ENCODE measurements at regions not wholly inside any gene's neighbourhood (a gene's known extent, or its start where the extent isn't known, plus 50 kb on each side); places are given as distances from the start of the nearest gene placed in this dataset.

DNA sequence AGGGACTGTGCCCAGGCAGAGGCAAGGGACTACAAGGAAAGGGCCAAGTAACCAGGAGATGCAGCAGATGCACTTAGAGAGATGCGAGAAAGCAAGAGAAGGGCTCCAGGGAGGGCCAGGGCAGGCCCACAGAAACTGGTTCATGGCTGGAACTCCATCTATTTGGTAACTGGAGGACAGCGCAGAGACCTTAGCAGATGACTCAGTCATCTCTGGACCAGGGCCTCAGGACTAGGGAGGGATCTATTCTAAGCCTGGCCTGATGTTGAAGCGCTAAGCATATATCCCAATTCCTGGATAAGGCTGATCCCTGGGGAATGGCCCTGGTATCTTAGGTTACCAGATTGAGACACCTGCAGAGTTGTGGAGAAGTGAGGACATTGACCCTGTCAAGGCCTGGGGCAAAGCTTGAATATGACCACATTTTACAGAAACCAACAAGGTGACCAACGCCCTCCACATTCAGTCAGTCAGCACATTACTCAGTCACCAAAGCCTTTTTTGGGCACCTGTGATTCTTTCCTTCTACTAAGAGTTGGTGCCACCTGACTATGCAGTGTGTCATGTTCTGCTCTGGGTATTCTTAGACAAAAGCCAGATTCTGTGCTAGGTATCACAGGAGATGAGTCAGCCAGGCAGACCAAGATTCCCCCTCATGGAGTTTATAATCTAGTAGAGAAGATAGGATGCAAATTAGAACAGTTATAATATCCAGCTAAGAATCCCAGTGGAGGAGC lies 68.4 kb upstream of the SLCO3A1 start:
- TF ChIP-seq, protein P1, sequence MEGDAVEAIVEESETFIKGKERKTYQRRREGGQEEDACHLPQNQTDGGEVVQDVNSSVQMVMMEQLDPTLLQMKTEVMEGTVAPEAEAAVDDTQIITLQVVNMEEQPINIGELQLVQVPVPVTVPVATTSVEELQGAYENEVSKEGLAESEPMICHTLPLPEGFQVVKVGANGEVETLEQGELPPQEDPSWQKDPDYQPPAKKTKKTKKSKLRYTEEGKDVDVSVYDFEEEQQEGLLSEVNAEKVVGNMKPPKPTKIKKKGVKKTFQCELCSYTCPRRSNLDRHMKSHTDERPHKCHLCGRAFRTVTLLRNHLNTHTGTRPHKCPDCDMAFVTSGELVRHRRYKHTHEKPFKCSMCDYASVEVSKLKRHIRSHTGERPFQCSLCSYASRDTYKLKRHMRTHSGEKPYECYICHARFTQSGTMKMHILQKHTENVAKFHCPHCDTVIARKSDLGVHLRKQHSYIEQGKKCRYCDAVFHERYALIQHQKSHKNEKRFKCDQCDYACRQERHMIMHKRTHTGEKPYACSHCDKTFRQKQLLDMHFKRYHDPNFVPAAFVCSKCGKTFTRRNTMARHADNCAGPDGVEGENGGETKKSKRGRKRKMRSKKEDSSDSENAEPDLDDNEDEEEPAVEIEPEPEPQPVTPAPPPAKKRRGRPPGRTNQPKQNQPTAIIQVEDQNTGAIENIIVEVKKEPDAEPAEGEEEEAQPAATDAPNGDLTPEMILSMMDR (IDR thresholded peaks at IDR 0.05; ENCODE audit: insufficient read depth, low read length, poor library complexity, severe bottlenecking): no peak
- Histone ChIP-seq H3K36me3 (ENCODE audit: control insufficient read depth, insufficient read depth, low read length) (no peaks in the 10 kb centered on the region), H3K27me3 (replicated peaks; ENCODE audit: control insufficient read depth, insufficient read depth, low read length) (no peaks in the 10 kb centered on the region; the same call in 1 of the 2 replicates), H3K4me3 (replicated peaks; ENCODE audit: low read depth, low read length) (no peak overlapping the region)
- no peak for DNase-seq (ENCODE audit: extremely low read depth, insufficient read length)

DNA sequence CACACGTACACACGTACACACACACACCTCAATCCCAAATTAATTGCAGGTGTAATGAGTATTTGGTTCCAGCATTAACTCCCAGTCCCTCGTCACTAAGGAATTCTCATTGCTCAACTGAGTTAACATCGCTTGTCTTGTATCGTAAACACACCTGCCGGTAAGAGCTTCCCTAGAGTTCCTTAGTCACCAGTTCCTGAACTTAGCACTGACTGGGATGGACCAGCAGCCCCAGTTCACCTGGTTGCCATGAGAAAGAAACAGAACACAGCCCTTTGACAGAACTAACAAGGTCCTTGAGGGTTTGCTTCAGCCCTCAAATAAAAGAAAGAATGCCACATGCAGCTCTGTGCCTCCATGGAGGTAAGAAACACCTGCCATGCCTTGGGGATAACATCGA lies 66.3 kb upstream of the SLCO3A1 start:
- Histone ChIP-seq H3K36me3 (ENCODE audit: control insufficient read depth, insufficient read depth, low read length) (no peaks in the 10 kb centered on the region), H3K27me3 (replicated peaks; ENCODE audit: control insufficient read depth, insufficient read depth, low read length) (no peaks in the 10 kb centered on the region; the same call in 1 of the 2 replicates), H3K4me3 (replicated peaks; ENCODE audit: low read depth, low read length) (no peak overlapping the region)
- TF ChIP-seq, protein P1 (IDR thresholded peaks at IDR 0.05; ENCODE audit: insufficient read depth, low read length, poor library complexity, severe bottlenecking): no peak
- no peak for DNase-seq (ENCODE audit: extremely low read depth, insufficient read length)

DNA sequence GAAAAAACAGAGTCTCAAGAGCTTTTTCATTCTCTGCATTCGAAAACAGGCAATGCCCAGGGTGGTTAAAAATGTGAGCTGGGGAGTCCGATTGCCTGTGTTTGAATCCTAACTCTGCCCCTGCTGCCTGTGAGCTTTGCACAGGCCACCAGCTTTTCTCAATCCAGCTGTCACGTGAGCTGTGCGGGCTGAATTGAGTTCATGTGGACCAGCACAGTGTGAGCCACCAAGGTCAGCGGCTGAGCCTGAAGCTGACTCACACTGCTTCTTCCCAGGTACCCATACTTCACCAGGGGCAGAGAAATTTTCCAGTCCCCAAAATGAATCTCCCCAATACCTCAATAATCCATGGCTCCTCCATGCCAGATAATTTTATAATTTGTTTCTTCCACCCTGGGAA lies 64.4 kb upstream of the SLCO3A1 start:
- H3K27me3 ChIP-seq (replicated peaks; ENCODE audit: control insufficient read depth, insufficient read depth, low read length): no peaks in the 10 kb centered on the region; the same call in 1 of the 2 replicates
- TF ChIP-seq, protein P1 (IDR thresholded peaks at IDR 0.05; ENCODE audit: insufficient read depth, low read length, poor library complexity, severe bottlenecking): no peak
- DNase-seq (ENCODE audit: extremely low read depth, insufficient read length): no peak
- H3K36me3 ChIP-seq (ENCODE audit: control insufficient read depth, insufficient read depth, low read length): no peaks in the 10 kb centered on the region
- no peak overlapping the region for H3K4me3 ChIP-seq (replicated peaks; ENCODE audit: low read depth, low read length)

DNA sequence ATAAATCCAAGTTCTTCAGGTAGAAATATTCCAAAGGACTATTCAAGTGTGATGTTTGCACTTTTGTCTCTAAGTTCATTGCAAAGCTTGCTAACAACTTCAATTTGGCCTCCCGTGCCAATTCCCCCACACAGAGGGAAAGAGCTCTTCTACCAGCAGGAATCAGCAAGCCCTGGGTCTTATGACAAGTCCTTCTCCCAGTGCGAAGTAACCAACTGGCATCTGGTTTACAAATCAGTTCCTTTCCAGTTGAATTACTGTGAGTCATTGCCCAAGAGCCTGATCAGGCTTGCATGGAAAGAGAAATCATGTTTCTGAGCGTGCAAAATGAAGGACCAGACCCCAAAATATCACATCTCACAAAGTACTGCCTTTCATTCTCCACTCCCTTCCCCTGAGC lies 62.7 kb upstream of the SLCO3A1 start:
- no peak for DNase-seq (ENCODE audit: extremely low read depth, insufficient read length)
- Histone ChIP-seq H3K36me3 (ENCODE audit: control insufficient read depth, insufficient read depth, low read length) (no peaks in the 10 kb centered on the region), H3K4me3 (replicated peaks; ENCODE audit: low read depth, low read length) (no peak overlapping the region), H3K27me3 (replicated peaks; ENCODE audit: control insufficient read depth, insufficient read depth, low read length) (no peaks in the 10 kb centered on the region; the same call in 1 of the 2 replicates)
- TF ChIP-seq, protein P1 (IDR thresholded peaks at IDR 0.05; ENCODE audit: insufficient read depth, low read length, poor library complexity, severe bottlenecking): no peak

DNA sequence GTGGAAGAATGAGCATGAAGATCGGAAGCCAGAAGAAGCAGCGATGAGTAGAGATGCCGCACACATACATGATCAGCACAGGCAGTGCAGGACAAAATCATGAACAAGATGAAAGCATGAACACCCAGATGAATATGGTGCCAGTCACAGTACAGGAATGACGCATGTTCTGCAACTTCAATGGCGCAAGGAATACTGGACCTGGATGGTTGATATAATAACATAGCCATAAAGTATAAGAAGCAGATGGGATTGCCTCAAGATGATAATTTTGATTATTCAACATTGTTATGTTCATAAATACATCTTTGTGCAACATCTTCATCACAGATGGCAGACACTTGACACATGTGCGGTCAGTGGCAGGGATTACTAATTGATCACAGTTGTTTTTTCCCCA lies 59.7 kb upstream of the SLCO3A1 start:
- Histone ChIP-seq H3K36me3 (ENCODE audit: control insufficient read depth, insufficient read depth, low read length) (no peaks in the 10 kb centered on the region), H3K4me3 (replicated peaks; ENCODE audit: low read depth, low read length) (no peak overlapping the region), H3K27me3 (replicated peaks; ENCODE audit: control insufficient read depth, insufficient read depth, low read length) (no peaks in the 10 kb centered on the region; the same call in 1 of the 2 replicates)
- TF ChIP-seq, protein P1 (IDR thresholded peaks at IDR 0.05; ENCODE audit: insufficient read depth, low read length, poor library complexity, severe bottlenecking): no peak
- no peak for DNase-seq (ENCODE audit: extremely low read depth, insufficient read length)

Data from GM06990 (cell line).